ENCODE measurements at regions not wholly inside any gene's neighbourhood (a gene's known extent, or its start where the extent isn't known, plus 50 kb on each side); places are given as distances from the start of the nearest gene placed in this dataset.

- TF ChIP-seq, protein P1, sequence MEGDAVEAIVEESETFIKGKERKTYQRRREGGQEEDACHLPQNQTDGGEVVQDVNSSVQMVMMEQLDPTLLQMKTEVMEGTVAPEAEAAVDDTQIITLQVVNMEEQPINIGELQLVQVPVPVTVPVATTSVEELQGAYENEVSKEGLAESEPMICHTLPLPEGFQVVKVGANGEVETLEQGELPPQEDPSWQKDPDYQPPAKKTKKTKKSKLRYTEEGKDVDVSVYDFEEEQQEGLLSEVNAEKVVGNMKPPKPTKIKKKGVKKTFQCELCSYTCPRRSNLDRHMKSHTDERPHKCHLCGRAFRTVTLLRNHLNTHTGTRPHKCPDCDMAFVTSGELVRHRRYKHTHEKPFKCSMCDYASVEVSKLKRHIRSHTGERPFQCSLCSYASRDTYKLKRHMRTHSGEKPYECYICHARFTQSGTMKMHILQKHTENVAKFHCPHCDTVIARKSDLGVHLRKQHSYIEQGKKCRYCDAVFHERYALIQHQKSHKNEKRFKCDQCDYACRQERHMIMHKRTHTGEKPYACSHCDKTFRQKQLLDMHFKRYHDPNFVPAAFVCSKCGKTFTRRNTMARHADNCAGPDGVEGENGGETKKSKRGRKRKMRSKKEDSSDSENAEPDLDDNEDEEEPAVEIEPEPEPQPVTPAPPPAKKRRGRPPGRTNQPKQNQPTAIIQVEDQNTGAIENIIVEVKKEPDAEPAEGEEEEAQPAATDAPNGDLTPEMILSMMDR (IDR thresholded peaks at IDR 0.05 in 4 of 5, conservative IDR thresholded peaks at IDR 0.05 in 1 of 5), result no peak
- no peak for TF ChIP-seq POLR2A (IDR thresholded peaks at IDR 0.05)
Measured at GRCh38 chr4:123116412-123116811, 194.0 kb upstream of the NUDT6 start.

Measured in gastrocnemius medialis (tissue), 4 donors.